NCI-H446 treated with DMSO at 0.1 percent for 48 hours (cell line): ENCODE measurements at regions not wholly inside any gene's neighbourhood (a gene's known extent, or its start where the extent isn't known, plus 50 kb on each side); places are given as distances from the start of the nearest gene placed in this dataset.

Source experiments
- DNase-seq: peaks from one replicate; lab custom pipeline; 2025; lab: John Stamatoyannopoulos, UW

GRCh38 chr14:34015383-34015782 lies 64.5 kb upstream of the EGLN3 start:
- no peak for DNase-seq

GRCh38 chr14:34014936-34015335 lies 64.1 kb upstream of the EGLN3 start:
- no peak for DNase-seq

- DNase-seq = no peak
Observed at GRCh38 chr14:34013721-34014060, 62.8 kb upstream of the EGLN3 start.

- no peak for DNase-seq
Observed at GRCh38 chr14:34012978-34013720, 62.3 kb upstream of the EGLN3 start.

- DNase-seq = no peak
Observed at GRCh38 chr14:34012369-34012768, 61.5 kb upstream of the EGLN3 start.

GRCh38 chr14:34009956-34010355 lies 59.1 kb upstream of the EGLN3 start:
- DNase-seq = no peak

GRCh38 chr14:34007902-34008301 lies 57.0 kb upstream of the EGLN3 start:
- no peak for DNase-seq

GRCh38 chr14:34005901-34006300 lies 55.0 kb upstream of the EGLN3 start:
- DNase-seq = no peak

- DNase-seq = no peak
Observed at GRCh38 chr14:34004881-34005280, 54.0 kb upstream of the EGLN3 start.

- no peak for DNase-seq
Observed at GRCh38 chr14:34003691-34004090, 52.8 kb upstream of the EGLN3 start.

GRCh38 chr14:34003082-34003668 lies 52.3 kb upstream of the EGLN3 start:
- no peak for DNase-seq
